GM19455 (cell line): ENCODE measurements at regions not wholly inside any gene's neighbourhood (a gene's known extent, or its start where the extent isn't known, plus 50 kb on each side); places are given as distances from the start of the nearest gene placed in this dataset.

Experiments
- ATAC-seq: cut with Tn5 transposase; IDR thresholded peaks from one replicate; pipeline ENCODE4 v1.9.1; 2021; ENCODE audit not compliant: unreplicated experiment

GRCh38 chr2:39615675-39616074, 50.0 kb upstream of the TMEM178A start:
- ATAC-seq: no peak
